ENCODE measurements at regions not wholly inside any gene's neighbourhood (a gene's known extent, or its start where the extent isn't known, plus 50 kb on each side); places are given as distances from the start of the nearest gene placed in this dataset.
"Not testable (repeated sequence)": the region's sequence is repeated elsewhere in the genome, so short reads cannot be mapped to it uniquely, and the experiment has no call there.

DNA sequence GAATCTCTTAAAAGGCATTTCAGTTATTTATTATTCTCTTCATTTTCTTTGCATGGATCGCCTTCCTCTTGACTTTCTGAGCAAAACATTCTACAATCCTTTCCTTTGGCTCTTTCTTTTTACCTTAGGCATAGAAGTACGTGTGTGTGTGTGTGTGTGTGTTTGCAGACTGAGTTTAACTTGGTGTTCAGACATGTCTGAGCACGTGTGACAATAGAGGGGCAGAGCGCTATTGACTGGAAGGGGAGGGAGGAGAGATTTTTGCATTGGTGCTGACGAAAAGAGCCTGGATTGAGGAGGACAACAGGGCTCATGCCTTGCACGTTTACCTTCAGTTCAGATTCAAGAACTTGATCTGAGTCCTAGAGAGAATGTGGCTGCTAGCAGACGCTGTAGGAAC lies 129.8 kb downstream of the SEC23IP start:
- DNase-seq (ENCODE audit: low read depth, low spot score): no peak
- Histone ChIP-seq H3K9me3 (ENCODE audit: insufficient read depth, low read length) (no peaks in the 10 kb centered on the region), H3K4me3 (ENCODE audit: insufficient read length, low read depth) (no peak overlapping the region), H3K36me3 (ENCODE audit: insufficient read depth, insufficient read length, low read length) (no peaks in the 10 kb centered on the region), H3K4me1 (ENCODE audit: insufficient read depth, insufficient read length) (no peaks in the 10 kb centered on the region), H3K9ac (ENCODE audit: insufficient read length, low read depth) (no peak overlapping the region), H3K27me3 (ENCODE audit: insufficient read depth, insufficient read length) (no peaks in the 10 kb centered on the region)
- TF ChIP-seq SUZ12 (IDR thresholded peaks at IDR 0.05; ENCODE audit: extremely low read depth, insufficient read depth, insufficient read length) (no peak), YY1 (IDR thresholded peaks at IDR 0.05; ENCODE audit: insufficient read depth, insufficient read length) (no peak), ZNF274 (IDR thresholded peaks at IDR 0.05; ENCODE audit: low read depth, low read length) (no peak)

DNA sequence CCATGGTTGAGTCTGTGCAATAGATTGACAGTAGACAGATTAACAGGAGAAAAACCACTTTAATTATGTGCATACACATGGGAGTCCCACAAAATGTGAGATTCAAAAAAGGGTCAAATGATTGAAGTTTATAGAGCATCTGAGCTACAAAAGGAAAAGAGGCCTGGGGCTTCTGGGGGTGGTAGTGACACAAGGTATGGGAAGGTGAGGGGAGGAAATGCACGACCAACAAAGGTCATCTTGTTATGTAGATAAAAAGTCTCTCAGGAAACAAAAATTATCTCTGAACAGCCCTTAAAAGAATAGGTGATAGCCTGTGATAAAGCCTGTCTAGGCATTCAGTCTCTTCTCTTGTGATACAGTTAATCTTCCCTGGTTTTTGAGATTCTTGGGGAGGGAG lies 141.7 kb downstream of the SEC23IP start:
- no peaks in the 10 kb centered on the region for H3K4me1 ChIP-seq (ENCODE audit: insufficient read depth, insufficient read length)
- DNase-seq (ENCODE audit: low read depth, low spot score): no peak
- H3K36me3 ChIP-seq (ENCODE audit: insufficient read depth, insufficient read length, low read length): no peaks in the 10 kb centered on the region
- H3K27me3 ChIP-seq (ENCODE audit: insufficient read depth, insufficient read length): no peaks in the 10 kb centered on the region
- H3K9me3 ChIP-seq (ENCODE audit: insufficient read depth, low read length): no peaks in the 10 kb centered on the region
- no peak overlapping the region for H3K4me3 ChIP-seq (ENCODE audit: insufficient read length, low read depth)
- TF ChIP-seq SUZ12 (IDR thresholded peaks at IDR 0.05; ENCODE audit: extremely low read depth, insufficient read depth, insufficient read length) (no peak), ZNF274 (IDR thresholded peaks at IDR 0.05; ENCODE audit: low read depth, low read length) (no peak), YY1 (IDR thresholded peaks at IDR 0.05; ENCODE audit: insufficient read depth, insufficient read length) (no peak)
- H3K9ac ChIP-seq (ENCODE audit: insufficient read length, low read depth): no peak overlapping the region

DNA sequence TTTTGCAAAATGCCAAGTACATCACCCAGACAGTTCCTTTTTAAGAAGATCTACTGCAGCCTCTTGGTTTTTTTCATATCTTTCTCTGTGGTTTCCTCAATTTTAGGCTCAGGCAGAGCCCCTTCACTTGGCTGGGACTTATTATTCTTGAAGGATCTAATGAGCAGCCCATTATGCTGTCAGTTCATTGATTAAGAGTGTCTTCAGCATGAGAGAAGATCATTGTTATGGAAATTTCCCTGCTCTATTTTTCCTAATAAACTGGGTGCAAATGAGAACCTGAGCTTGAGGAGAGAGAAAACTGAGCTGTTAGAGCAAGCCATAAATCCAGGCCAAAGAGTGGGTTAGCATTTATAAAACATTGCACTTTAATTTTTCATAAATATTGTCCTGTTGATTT lies 146.5 kb downstream of the SEC23IP start:
- Histone ChIP-seq H3K36me3 (ENCODE audit: insufficient read depth, insufficient read length, low read length) (no peaks in the 10 kb centered on the region), H3K4me1 (ENCODE audit: insufficient read depth, insufficient read length) (no peaks in the 10 kb centered on the region), H3K4me3 (ENCODE audit: insufficient read length, low read depth) (no peak overlapping the region), H3K27me3 (ENCODE audit: insufficient read depth, insufficient read length) (no peaks in the 10 kb centered on the region), H3K9me3 (ENCODE audit: insufficient read depth, low read length) (no peaks in the 10 kb centered on the region), H3K9ac (ENCODE audit: insufficient read length, low read depth) (no peak overlapping the region)
- DNase-seq (ENCODE audit: low read depth, low spot score): no peak
- TF ChIP-seq YY1 (IDR thresholded peaks at IDR 0.05; ENCODE audit: insufficient read depth, insufficient read length) (no peak), SUZ12 (IDR thresholded peaks at IDR 0.05; ENCODE audit: extremely low read depth, insufficient read depth, insufficient read length) (no peak)

DNA sequence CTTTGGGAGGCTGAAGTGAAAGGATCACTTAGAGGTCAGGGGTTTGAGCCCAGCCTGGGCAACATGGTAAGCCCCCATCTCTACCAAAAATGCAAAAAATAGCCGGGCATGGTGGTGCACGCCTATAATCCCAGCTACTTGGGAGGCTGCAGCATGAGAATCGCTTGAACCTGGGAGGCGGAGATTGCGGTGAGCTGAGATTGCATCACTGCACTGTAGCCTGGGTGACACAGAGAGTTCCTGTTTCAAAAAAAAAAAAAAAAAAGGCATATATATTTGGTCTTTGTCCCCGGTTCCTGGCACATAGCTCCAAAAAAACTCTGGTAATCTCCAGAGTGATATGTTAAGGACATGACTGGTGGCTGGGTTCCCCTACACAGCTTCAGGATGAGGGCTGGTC lies 147.3 kb downstream of the SEC23IP start:
- Histone ChIP-seq H3K9ac (ENCODE audit: insufficient read length, low read depth) (no peak overlapping the region), H3K27me3 (ENCODE audit: insufficient read depth, insufficient read length) (no peaks in the 10 kb centered on the region), H3K4me1 (ENCODE audit: insufficient read depth, insufficient read length) (no peaks in the 10 kb centered on the region), H3K9me3 (ENCODE audit: insufficient read depth, low read length) (no peaks in the 10 kb centered on the region), H3K36me3 (ENCODE audit: insufficient read depth, insufficient read length, low read length) (no peaks in the 10 kb centered on the region), H3K4me3 (ENCODE audit: insufficient read length, low read depth) (no peak overlapping the region)
- no peak for DNase-seq (ENCODE audit: low read depth, low spot score)
- TF ChIP-seq YY1 (IDR thresholded peaks at IDR 0.05; ENCODE audit: insufficient read depth, insufficient read length) (no peak), ZNF274 (IDR thresholded peaks at IDR 0.05; ENCODE audit: low read depth, low read length) (no peak), SUZ12 (IDR thresholded peaks at IDR 0.05; ENCODE audit: extremely low read depth, insufficient read depth, insufficient read length) (no peak)

DNA sequence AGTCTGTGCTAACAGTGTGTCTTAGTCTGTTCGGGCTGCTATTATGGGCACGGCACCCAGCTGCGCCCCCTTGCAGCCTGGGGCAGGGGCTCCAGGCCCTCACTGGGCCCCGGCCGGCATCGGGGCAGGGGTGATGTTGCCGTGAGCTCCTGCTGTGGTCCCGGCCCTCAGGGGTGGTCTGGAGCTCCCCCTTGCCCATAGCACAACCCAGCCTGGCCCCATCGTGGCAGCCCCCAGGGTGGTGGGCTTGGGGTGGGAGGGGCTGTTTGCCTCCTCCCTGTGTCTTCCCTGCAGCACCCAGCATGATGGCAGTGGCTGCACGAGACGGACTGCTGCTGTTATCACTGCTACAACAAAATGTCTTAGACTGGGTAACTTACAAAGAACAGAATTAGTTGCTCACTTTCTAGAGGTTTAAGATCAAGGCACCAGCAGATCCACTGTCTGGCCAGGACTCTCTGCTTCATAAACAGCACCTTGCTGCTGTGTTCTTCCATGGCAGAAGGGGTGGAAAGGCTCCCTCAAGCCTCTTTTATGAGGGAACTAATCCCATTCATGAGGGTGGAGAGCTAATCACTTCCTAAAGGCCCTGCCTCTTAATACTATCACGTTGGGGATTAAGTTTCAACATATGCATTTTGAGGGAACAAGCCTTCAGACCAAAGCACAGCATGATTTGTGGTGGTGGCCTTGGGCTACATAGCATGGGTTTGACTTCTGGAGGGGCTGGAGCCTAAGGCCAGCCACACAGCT lies 149.5 kb downstream of the SEC23IP start:
- no peak for DNase-seq (ENCODE audit: low read depth, low spot score)
- Histone ChIP-seq H3K4me1 (ENCODE audit: insufficient read depth, insufficient read length) (no peaks in the 10 kb centered on the region), H3K9me3 (ENCODE audit: insufficient read depth, low read length) (no peaks in the 10 kb centered on the region), H3K4me3 (ENCODE audit: insufficient read length, low read depth) (no peak overlapping the region), H3K36me3 (ENCODE audit: insufficient read depth, insufficient read length, low read length) (no peaks in the 10 kb centered on the region), H3K27me3 (ENCODE audit: insufficient read depth, insufficient read length) (no peaks in the 10 kb centered on the region), H3K9ac (ENCODE audit: insufficient read length, low read depth) (no peak overlapping the region)
- TF ChIP-seq ZNF274 (IDR thresholded peaks at IDR 0.05; ENCODE audit: low read depth, low read length): no peak
- no peak for TF ChIP-seq SUZ12 (IDR thresholded peaks at IDR 0.05; ENCODE audit: extremely low read depth, insufficient read depth, insufficient read length)
- no peak for TF ChIP-seq YY1 (IDR thresholded peaks at IDR 0.05; ENCODE audit: insufficient read depth, insufficient read length)

DNA sequence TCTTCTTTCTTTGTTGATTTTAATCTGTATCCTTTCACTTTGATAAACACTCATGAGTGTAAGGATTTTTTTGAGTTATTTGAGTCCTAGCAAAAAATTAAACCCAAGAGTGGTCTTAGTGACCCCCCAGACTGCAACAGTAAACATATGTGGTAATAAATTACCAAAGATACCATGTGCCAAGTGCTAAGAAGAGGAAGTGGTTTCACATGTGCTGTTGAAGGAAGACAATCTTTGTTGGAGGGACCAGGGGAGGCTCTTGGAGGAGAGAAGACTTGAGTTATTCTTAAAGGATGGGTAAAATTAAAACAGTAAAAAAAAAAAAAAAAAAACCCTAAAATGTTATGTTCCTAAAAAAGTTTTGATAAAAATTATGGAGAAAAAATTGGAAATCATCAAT lies 150.2 kb downstream of the SEC23IP start:
- Histone ChIP-seq H3K4me3 (ENCODE audit: insufficient read length, low read depth) (no peak overlapping the region), H3K9me3 (ENCODE audit: insufficient read depth, low read length) (no peaks in the 10 kb centered on the region), H3K4me1 (ENCODE audit: insufficient read depth, insufficient read length) (no peaks in the 10 kb centered on the region), H3K27me3 (ENCODE audit: insufficient read depth, insufficient read length) (no peaks in the 10 kb centered on the region), H3K36me3 (ENCODE audit: insufficient read depth, insufficient read length, low read length) (no peaks in the 10 kb centered on the region), H3K9ac (ENCODE audit: insufficient read length, low read depth) (no peak overlapping the region)
- no peak for DNase-seq (ENCODE audit: low read depth, low spot score)
- TF ChIP-seq ZNF274 (IDR thresholded peaks at IDR 0.05; ENCODE audit: low read depth, low read length): no peak

DNA sequence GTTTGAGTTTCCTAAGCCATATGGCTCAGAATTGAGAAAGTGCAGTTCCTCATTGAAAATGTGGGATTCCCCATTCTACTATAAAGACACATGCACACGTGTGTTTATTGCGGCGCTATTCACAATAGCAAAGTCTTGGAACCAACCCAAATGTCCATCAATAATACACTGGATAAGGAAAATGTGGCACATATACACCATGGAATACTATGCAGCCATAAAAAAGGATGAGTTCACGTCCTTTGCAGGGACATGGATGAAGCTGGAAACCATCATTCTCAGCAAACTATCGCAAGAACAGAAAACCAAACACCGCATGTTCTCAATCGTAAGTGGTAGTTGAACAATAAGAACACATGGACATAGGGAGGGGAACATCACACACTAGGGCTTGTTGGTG lies 154.8 kb downstream of the SEC23IP start:
- H3K9ac ChIP-seq (ENCODE audit: insufficient read length, low read depth); H3K4me3 ChIP-seq (ENCODE audit: insufficient read length, low read depth); H3K4me1 ChIP-seq (ENCODE audit: insufficient read depth, insufficient read length); DNase-seq (ENCODE audit: low read depth, low spot score); H3K9me3 ChIP-seq (ENCODE audit: insufficient read depth, low read length); H3K36me3 ChIP-seq (ENCODE audit: insufficient read depth, insufficient read length, low read length); H3K27me3 ChIP-seq (ENCODE audit: insufficient read depth, insufficient read length): not testable (repeated sequence)

DNA sequence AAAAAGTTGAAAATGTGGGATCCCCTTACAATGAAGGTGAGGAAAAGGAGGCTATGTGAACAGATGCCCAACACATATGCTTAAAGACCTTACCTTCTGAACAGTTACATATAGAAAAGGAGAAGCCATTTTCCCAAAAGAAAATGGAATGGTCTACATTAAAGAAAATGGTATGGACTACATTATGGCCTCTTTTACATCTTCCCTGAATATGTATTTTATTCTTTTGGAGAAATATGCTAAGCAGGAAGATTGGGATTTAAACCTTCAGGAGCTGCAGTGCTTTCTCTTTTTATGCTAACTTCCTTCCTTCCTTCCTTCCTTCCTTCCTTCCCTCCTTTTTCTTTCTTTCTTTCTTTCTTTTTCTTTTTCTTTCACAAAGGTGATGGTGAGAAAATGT lies 155.4 kb downstream of the SEC23IP start:
- no peak for TF ChIP-seq ZNF274 (IDR thresholded peaks at IDR 0.05; ENCODE audit: low read depth, low read length)
- TF ChIP-seq YY1 (IDR thresholded peaks at IDR 0.05; ENCODE audit: insufficient read depth, insufficient read length): no peak
- no peak for TF ChIP-seq SUZ12 (IDR thresholded peaks at IDR 0.05; ENCODE audit: extremely low read depth, insufficient read depth, insufficient read length)
- no peak overlapping the region for H3K9ac ChIP-seq (ENCODE audit: insufficient read length, low read depth)
- no peak for DNase-seq (ENCODE audit: low read depth, low spot score)
- no peaks in the 10 kb centered on the region for H3K4me1 ChIP-seq (ENCODE audit: insufficient read depth, insufficient read length)
- no peaks in the 10 kb centered on the region for H3K27me3 ChIP-seq (ENCODE audit: insufficient read depth, insufficient read length)
- no peaks in the 10 kb centered on the region for H3K36me3 ChIP-seq (ENCODE audit: insufficient read depth, insufficient read length, low read length)
- H3K9me3 ChIP-seq (ENCODE audit: insufficient read depth, low read length): no peaks in the 10 kb centered on the region
- no peak overlapping the region for H3K4me3 ChIP-seq (ENCODE audit: insufficient read length, low read depth)
